ENCODE measurements at regions not wholly inside any gene's neighbourhood (a gene's known extent, or its start where the extent isn't known, plus 50 kb on each side); places are given as distances from the start of the nearest gene placed in this dataset.

GRCh38 chr2:155908567-155908966 lies 424.0 kb downstream of the NR4A2 start:
- TF ChIP-seq, protein P1, sequence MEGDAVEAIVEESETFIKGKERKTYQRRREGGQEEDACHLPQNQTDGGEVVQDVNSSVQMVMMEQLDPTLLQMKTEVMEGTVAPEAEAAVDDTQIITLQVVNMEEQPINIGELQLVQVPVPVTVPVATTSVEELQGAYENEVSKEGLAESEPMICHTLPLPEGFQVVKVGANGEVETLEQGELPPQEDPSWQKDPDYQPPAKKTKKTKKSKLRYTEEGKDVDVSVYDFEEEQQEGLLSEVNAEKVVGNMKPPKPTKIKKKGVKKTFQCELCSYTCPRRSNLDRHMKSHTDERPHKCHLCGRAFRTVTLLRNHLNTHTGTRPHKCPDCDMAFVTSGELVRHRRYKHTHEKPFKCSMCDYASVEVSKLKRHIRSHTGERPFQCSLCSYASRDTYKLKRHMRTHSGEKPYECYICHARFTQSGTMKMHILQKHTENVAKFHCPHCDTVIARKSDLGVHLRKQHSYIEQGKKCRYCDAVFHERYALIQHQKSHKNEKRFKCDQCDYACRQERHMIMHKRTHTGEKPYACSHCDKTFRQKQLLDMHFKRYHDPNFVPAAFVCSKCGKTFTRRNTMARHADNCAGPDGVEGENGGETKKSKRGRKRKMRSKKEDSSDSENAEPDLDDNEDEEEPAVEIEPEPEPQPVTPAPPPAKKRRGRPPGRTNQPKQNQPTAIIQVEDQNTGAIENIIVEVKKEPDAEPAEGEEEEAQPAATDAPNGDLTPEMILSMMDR (IDR thresholded peaks at IDR 0.05) = no peak
- TF ChIP-seq POLR2AphosphoS5 (IDR thresholded peaks at IDR 0.05) (no peak), EP300 (IDR thresholded peaks at IDR 0.05) (no peak)

Data from sigmoid colon (tissue), 4 donors.